ENCODE measurements at regions not wholly inside any gene's neighbourhood (a gene's known extent, or its start where the extent isn't known, plus 50 kb on each side); places are given as distances from the start of the nearest gene placed in this dataset.

DNA sequence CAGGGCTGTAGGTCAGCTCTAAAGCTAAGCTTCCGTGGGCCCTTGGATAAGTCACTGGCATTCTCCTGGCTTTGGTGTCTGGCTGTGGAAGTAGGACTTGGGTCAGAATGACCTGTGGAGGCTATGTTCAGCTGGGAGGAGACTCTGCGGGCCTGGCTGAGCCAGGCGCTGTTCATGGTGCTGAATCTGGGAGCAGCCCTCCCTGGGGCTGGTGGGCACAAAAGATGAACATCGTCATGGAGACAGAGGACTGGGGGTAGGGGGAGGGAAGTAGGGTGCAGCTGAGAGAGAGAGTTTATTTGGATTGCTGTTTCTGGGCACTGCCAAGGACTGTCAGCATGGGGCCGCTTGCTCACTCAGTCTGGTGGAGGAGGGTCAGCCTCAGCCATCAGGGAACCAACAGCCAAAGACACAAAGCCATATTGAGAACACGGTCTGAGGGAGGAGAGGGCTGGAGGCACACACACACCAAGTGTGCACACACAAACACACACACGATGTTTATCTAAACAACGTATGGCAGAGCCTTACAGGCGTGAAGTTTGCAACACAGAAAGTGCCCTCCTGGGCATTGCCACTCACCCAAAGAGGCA is 120.7 kb upstream of the LINGO1 start:
- DNase-seq (ENCODE audit: low spot score): peak; percentile 85

GRCh38 chr15:77749998-77750540 is 117.4 kb upstream of the LINGO1 start:
- no peak for DNase-seq (ENCODE audit: low spot score)

DNA sequence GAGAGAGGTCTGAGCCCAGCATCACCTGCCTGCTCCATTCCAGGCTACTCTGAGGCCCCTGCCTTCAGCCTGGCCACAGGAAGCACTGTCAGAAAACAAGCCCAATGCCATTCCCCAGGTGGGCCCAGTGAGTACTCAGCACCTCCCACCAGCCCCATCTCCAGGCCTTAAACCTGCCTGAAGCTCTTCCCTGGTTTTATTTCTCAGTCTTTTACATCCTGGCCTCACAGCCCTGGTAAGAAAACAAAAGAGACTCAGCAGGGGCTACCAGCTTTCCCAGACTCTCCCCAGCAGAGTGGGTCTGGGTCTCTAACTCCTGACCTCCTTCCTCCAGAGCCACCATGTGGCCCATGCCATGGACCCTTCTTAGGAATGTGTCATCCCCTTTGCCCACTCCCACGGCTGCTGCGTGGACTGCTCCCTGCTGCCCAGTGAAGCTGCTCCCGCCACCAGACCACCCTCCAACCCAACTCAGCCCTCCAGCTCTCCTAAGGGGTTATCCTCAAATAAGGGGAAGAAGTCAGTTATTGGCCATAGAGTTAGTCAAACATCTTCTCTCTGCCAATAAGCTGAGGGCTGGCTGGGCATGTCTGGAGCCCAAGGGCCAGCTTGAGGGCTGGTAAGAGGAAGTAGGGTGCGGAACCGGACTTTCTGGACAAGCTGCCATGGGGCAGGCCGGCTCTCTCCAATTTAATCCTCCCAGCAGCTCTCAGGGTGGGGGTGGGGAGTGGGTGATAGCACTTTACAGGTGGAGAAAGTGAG is 116.7 kb upstream of the LINGO1 start:
- no peak for DNase-seq (ENCODE audit: low spot score)

DNA sequence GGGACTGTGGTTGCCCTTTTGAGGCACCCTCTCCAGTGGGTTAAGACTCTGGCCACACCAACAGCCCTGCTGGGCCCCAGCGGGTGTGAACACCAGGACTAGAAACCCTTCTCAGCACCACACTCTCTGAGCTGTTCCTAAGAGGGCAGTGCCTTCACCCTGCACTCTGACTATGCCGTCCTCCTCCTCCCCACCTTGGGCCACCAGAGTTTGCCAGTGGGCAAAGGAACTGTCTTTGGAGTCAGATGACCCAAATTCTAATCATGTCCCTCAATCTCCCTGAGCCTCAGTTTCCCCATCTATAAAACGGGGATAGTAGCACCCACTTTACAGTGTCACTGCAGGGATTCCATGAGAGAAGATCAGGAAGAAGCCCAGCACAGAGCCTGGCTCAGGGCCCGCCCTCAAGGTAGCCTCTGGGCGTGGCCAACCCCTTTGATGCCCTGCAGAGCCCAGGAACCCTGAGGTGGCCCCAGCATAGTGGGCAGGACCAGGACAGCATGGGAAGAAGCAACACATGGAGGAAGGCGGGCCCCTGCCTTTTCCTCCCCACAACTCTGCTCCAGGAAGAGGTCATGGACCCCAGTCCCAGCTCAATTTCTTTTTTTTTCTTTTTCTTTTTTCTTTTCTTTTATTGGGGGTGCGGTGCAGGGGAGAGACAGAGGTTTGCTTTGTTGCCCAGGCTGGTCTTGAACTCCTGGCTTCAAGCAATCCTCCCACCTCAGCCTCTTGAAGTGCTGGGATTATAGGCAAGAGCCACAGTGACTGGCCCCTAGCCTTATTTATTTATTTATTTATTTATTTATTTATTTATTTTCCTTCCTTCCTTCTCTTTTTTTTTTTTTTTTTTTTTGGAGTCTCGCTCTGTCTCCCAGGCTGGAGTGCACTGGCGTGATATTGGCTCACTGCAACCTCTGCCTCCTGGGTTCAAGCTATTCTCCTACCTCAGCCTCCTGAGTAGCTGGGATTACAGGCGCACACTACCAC is 115.7 kb upstream of the LINGO1 start:
- no peak for DNase-seq (ENCODE audit: low spot score)

DNA sequence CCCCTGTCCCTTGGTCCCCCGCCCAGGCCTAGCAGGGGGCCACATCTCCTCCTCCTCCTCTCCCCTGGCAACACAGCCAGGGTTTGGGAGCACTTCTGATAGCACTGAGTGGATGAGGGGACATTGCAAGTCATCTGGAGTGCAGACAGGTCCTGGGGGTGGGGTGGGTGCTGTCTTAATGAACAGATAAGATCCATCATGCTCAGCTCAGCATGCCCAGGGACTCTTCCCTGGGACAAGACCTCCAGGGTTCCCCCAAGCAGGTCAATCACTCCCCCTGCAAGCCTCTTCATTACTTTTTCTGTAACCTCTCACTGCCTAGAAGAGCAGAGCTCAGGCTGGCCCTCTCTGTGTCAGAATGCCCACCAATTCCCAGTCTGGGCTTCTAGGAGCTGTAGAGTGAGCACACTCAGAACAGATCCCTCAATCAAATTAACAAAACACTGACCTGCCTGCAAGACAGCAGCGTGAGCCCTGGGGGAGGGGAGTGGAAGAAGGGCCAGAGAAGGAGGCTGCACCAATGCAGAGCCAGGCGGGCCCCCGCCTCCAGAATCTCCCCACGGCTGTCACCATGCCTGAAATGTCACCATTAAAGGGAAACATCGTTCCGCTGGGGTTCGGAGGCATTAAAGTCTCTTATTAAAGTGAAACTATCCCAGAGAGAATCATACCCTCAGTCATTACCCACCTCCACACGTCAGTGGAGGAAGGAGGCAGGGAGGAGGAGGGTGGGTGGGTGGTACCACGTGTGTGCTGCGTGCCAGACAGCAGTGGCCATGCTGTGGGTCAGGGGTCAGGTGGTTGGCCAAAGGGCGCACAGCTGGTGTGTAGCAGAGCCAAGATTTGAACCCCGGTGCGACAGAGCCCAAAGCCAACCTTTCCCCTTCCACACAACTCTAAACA is 114.7 kb upstream of the LINGO1 start:
- DNase-seq (ENCODE audit: low spot score): no peak

- DNase-seq (ENCODE audit: low spot score): no peak
Measured at GRCh38 chr15:77746254-77747174, 113.8 kb upstream of the LINGO1 start.

DNA sequence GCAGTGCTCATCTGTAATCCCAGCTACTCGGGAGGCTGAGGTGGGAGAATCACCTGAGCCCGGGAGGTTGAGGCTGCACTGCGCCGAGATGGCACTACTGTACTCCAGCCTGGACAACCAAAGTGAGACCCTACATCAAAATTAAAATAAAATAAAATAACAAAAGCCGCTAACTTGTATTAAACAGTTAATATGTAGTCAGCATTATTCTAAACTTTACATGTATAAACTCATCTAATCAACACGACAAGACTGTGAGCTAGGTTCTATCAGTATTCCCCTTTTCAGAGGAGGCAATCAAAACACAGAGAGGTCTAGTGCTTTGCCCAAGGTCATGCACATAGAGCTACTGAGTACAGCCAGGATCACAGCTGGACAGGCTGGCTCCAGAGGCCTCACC is 111.7 kb upstream of the LINGO1 start:
- DNase-seq (ENCODE audit: low spot score): no peak

- DNase-seq (ENCODE audit: low spot score): no peak
Measured at GRCh38 chr15:77742570-77742969, 109.9 kb upstream of the LINGO1 start.

DNA sequence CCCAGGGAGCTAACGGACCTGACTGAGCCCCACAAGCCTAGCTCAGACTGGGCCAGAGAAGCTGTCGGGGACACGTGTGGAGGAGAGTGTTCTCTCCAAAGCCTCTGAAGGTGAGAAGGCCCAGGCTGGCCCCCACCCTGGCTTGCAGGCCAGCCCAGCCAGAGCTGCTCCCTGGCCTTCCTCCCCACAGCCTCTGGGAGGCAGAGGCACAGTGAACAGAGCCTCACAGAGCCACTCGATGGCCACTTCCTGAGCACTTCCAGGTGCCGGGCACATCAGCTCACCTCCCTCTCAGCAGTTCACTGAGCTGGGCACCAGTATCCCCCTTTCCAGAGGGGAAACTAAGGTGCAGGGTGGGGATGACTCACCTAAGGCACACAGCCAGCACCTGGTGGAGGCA is 109.4 kb upstream of the LINGO1 start:
- DNase-seq (ENCODE audit: low spot score): no peak

GRCh38 chr15:77741106-77741505 is 108.4 kb upstream of the LINGO1 start:
- DNase-seq (ENCODE audit: low spot score): no peak

GRCh38 chr15:77739591-77740378 is 107.1 kb upstream of the LINGO1 start:
- no peak for DNase-seq (ENCODE audit: low spot score)

DNA sequence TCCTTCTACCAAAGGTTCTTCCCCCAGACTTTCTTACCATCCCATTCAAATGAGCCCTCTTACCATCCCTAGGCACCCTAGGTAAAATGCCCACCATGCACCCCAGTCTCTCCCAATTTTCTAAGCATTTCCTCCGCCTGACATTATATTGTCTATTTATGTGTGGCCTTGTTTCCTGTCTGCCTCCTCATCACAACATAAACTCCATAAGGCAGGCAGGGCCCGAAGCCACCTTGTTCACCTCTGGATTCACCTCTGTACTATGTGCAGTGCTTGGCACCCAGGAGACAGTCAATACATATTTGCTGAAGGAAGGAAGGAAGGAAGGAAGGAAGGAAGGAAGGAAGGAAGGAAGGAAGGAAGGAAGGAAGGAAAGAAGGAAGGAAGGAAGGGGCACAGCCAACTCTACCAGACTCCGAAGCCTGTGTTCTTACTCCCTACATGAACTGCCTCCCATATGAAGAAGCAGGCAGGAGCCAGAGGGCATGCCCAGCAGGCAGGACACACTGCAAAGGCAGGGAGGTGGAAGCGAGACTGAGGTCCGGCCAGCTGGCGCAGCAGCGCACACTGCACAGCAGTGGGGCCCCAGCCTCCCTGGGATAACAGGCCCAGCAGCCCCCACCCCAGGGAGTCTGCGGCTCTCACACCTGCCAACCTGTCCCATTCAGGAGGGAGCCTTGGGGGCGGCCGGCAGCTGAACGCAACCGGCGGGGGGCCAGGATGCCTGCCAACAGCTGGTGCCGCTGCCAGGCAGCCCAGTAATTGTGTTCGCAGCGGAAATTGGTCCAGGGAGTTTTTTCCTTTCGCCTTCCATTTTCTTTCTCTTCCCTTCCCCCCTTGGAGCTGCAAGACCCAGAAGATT is 106.0 kb upstream of the LINGO1 start:
- no peak for DNase-seq (ENCODE audit: low spot score)

DNA sequence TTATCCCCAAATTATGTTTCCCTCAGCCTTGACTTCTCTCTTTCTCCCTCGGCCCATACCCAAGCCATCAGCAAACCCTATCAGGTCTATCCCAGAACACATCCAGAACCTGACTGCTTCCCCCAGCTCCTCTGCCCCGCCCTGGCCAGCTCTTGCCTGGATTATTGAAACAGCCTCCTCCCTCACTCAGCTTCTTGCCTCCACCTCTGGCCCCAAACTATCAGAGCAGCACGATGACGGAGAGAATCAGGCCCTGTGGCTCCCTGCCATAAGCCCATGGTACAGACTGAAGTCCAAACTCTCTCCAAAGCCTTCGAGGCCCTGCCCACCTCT is 105.3 kb upstream of the LINGO1 start:
- DNase-seq (ENCODE audit: low spot score): no peak

DNA sequence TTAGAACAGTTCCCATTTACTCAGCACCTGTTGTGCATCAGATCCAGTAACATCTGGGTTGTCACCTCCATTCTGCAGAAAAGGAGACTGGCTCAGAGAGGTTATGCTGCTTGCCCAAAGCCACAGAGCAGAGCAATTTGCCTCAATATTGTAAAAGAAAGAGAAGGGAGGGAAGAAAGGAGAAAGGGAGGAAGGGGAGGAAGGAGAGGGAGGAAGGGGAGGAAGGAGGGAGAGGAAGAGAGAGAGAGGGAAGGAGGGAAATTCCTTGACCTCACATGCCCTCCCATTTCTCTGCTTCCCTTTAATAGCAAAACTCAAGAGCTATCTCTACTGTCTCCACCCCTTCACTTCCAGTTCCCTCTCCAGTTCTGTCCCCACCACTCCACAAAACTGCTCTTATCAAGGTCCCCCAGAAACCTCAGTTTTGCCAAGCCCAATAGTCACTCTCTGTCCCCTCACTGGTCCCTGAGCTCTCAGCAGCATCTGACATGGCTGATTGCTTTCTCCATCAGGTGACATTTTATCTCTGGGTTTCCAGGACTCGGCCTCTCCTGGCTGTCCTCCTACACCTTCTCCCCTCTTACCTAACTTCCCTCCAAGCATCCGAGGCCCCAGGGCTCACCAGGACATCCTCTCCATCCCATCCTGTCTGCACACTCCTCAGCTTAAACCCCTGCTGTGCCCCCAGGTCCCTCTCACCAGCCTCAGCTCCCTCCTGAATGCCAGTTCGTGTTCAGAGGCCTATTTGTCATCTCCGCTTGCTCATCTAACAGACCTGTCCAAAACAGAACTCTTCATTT is 104.7 kb upstream of the LINGO1 start:
- no peak for DNase-seq (ENCODE audit: low spot score)

- no peak for DNase-seq (ENCODE audit: low spot score)
Measured at GRCh38 chr15:77734306-77734705, 101.6 kb upstream of the LINGO1 start.

DNA sequence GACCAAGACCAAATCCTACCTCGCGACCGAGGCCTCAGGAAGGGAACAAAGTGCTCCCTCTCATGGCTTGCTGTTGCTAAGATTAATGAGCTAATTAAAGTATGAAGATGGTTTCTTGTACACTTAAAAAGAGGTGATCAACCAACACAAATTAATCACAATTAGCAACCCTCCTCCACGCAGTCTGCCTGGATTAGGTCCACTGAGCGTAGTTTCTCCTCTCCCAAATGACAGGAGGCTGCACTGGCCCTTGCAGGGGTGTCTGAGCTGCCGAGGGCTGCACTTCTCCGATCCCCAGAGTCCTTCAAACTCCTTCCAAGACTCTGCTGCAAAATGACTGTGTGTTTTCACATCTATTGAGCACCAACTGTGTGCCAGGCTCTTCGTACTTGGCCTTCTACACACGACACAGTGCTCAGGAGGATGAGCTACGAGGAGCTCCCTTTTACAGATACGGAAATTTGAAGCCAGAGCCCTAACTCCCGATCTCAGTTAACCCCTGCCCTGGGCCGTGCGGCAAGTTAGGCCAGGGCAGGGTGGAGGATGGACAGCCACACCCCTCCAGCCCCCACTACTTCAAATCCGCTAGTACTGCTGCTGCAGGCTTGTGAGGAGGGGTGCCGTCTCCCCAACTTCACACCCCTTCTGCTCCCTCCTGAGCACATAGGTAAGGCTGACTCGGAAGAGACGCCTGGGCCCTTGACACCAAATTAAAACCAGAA is 101.0 kb upstream of the LINGO1 start:
- DNase-seq (ENCODE audit: low spot score): no peak

Measured in ecto neural progenitor cell (in vitro differentiated cells).